K562 (cell line): ENCODE measurements at regions not wholly inside any gene's neighbourhood (a gene's known extent, or its start where the extent isn't known, plus 50 kb on each side); places are given as distances from the start of the nearest gene placed in this dataset.

Experiments used
- ARHGAP35 ChIP-seq: fragments of 450-650 bp; IDR thresholded peaks from 2 replicates; pipeline ENCODE4 v1.6.1; 2018; ENCODE audit not compliant: partially characterized antibody
- CUX1 ChIP-seq: fragments of 200-800 bp; sonication (Bioruptor generic); IDR thresholded peaks from 2 replicates; pipeline ENCODE4 v1.6.1; 2016; ENCODE audit warnings: missing genetic modification characterization, missing compliant biosample characterization
- HES1 ChIP-seq: fragments of 450-650 bp; IDR thresholded peaks from 2 replicates; pipeline ENCODE4 v1.6.1; 2016; ENCODE audit warnings: low read depth, mild to moderate bottlenecking, moderate library complexity
- JUND ChIP-seq, 2 experiments: IDR thresholded peaks; 2 replicates in 1 of 2; 3 replicates in 1 of 2; pipeline ENCODE4 v1.6.1; 2011; ENCODE audit warnings: borderline replicate concordance in 2 of 2, low read depth in 2 of 2, low read length in 2 of 2, improper control_type of control experiment in 1 of 2, missing biosample characterization in 1 of 2, missing genetic modification characterization in 1 of 2, missing genetic modification reagents in 1 of 2
- KDM1A ChIP-seq, 2 experiments: fragments of 450-650 bp; IDR thresholded peaks; 2 replicates each; pipeline ENCODE4 v1.6.1; 2016; ENCODE audit warnings: mild to moderate bottlenecking in 2 of 2
- KDM2B ChIP-seq: fragments of 250-450 bp; sonication (Bioruptor Pico); IDR thresholded peaks from 2 replicates; pipeline ENCODE4 v1.8.0; 2021; ENCODE audit warnings: mild to moderate bottlenecking, moderate library complexity
- POLR2B ChIP-seq: fragments of 450-650 bp; IDR thresholded peaks from 2 replicates; pipeline ENCODE4 v1.6.1; 2018; ENCODE audit warnings: low read depth; ENCODE audit not compliant: partially characterized antibody
- PTTG1 ChIP-seq: fragments of 450-650 bp; IDR thresholded peaks from 2 replicates; pipeline ENCODE4 v1.6.1; 2016; ENCODE audit warnings: low read depth, mild to moderate bottlenecking, missing genetic modification characterization, missing compliant biosample characterization
- RFX7 ChIP-seq: fragments of 250-450 bp; sonication (Bioruptor Pico); IDR thresholded peaks from 2 replicates; pipeline ENCODE4 v1.5.1; 2021; ENCODE audit warnings: mild to moderate bottlenecking
- SMAD3 ChIP-seq: fragments of 450-650 bp; formaldehyde crosslinking; conservative IDR thresholded peaks from 2 replicates; pipeline ENCODE4 v1.4.0; 2020; ENCODE audit warnings: mild to moderate bottlenecking
- TOE1 ChIP-seq, 2 experiments: fragments of 450-650 bp in 1 of 2; sonication (generic) in 1 of 2; formaldehyde crosslinking in 1 of 2; IDR thresholded peaks; 2 replicates each; pipeline versions ENCODE4 v1.7.1 to v1.8.0; 2016 to 2022; ENCODE audit warnings: borderline replicate concordance in 2 of 2, mild to moderate bottlenecking in 2 of 2, antibody characterized with exemption in 1 of 2, inconsistent platforms in 1 of 2, low read depth in 1 of 2, missing genetic modification reagents in 1 of 2, moderate library complexity in 1 of 2
- ZBTB7A ChIP-seq: IDR thresholded peaks from 2 replicates; pipeline ENCODE4 v1.6.1; 2011; ENCODE audit warnings: low read depth, mild to moderate bottlenecking, low read length, moderate library complexity, borderline replicate concordance; ENCODE audit not compliant: control insufficient read depth
- ZNF764 ChIP-seq: fragments of 250-450 bp; sonication (Bioruptor Pico); IDR thresholded peaks from 2 replicates; pipeline ENCODE4 v1.4.0; 2020; ENCODE audit warnings: low read depth, mild to moderate bottlenecking, moderate library complexity
- ZNF830 ChIP-seq: fragments of 250-450 bp; sonication (Bioruptor Pico); IDR thresholded peaks from 2 replicates; pipeline ENCODE4 v1.5.0; 2021; ENCODE audit warnings: mild to moderate bottlenecking
- TF ChIP-seq, protein P1 (sequence below), 3 experiments: fragments of 200-800 bp in 1 of 3; fragments of 250-450 bp in 1 of 3; fragments of 450-650 bp in 1 of 3; sonication (Bioruptor Pico) in 1 of 3; sonication (Bioruptor generic) in 1 of 3; formaldehyde crosslinking in 1 of 3; IDR thresholded peaks; 2 replicates each; pipeline versions ENCODE4 v1.6.1 to v1.8.0; 2016 to 2022; ENCODE audit warnings: mild to moderate bottlenecking in 2 of 3, missing genetic modification characterization in 2 of 3, missing compliant biosample characterization in 1 of 3, moderate library complexity in 1 of 3

GRCh38 chr6:26187981-26188635, 100.9 kb downstream of the HFE start (continued):
- TF ChIP-seq CUX1 = peak; percentile 91
- TF ChIP-seq ZNF764 = no peak
- TF ChIP-seq TOE1 (IDR thresholded peaks at IDR 0.05; ENCODE audit: borderline replicate concordance) = no peak
- no peak for TF ChIP-seq TOE1 (CRISPR knock-in tag; IDR thresholded peaks at IDR 0.05; ENCODE audit: borderline replicate concordance, low read depth)
- TF ChIP-seq ZBTB7A = no peak
- peak in 1 of 2 experiments; percentile 39; a peak in 1 of 4 replicates for TF ChIP-seq KDM1A (IDR thresholded peaks at IDR 0.05)
- TF ChIP-seq PTTG1 = no peak
- no peak for TF ChIP-seq ZNF830
- no peak for TF ChIP-seq SMAD3
- TF ChIP-seq, protein P1, sequence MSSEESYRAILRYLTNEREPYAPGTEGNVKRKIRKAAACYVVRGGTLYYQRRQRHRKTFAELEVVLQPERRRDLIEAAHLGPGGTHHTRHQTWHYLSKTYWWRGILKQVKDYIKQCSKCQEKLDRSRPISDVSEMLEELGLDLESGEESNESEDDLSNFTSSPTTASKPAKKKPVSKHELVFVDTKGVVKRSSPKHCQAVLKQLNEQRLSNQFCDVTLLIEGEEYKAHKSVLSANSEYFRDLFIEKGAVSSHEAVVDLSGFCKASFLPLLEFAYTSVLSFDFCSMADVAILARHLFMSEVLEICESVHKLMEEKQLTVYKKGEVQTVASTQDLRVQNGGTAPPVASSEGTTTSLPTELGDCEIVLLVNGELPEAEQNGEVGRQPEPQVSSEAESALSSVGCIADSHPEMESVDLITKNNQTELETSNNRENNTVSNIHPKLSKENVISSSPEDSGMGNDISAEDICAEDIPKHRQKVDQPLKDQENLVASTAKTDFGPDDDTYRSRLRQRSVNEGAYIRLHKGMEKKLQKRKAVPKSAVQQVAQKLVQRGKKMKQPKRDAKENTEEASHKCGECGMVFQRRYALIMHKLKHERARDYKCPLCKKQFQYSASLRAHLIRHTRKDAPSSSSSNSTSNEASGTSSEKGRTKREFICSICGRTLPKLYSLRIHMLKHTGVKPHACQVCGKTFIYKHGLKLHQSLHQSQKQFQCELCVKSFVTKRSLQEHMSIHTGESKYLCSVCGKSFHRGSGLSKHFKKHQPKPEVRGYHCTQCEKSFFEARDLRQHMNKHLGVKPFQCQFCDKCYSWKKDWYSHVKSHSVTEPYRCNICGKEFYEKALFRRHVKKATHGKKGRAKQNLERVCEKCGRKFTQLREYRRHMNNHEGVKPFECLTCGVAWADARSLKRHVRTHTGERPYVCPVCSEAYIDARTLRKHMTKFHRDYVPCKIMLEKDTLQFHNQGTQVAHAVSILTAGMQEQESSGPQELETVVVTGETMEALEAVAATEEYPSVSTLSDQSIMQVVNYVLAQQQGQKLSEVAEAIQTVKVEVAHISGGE (CRISPR knock-in tag; IDR thresholded peaks at IDR 0.05) = peak in 1 of 3 experiments; percentile 43; a peak in 1 of 6 replicates
- no peak for TF ChIP-seq POLR2B
- no peak for TF ChIP-seq HES1
- peak; percentile 64; the same call in 1 of the 2 replicates for TF ChIP-seq JUND (IDR thresholded peaks at IDR 0.05; ENCODE audit: borderline replicate concordance, low read depth, low read length)
- TF ChIP-seq JUND (tag; IDR thresholded peaks at IDR 0.05; ENCODE audit: borderline replicate concordance, low read depth, low read length) = no peak; the same call in 2 of the 3 replicates
- TF ChIP-seq KDM2B (CRISPR knock-in tag) = no peak
- no peak for TF ChIP-seq ARHGAP35
- no peak for TF ChIP-seq RFX7
